Activated naive CD8-positive, alpha-beta T cell treated with anti-CD3 and anti-CD28 coated beads, Interleukin-2, amount 10 ng/mL, durations not matched to agents 7 days and 5 days (primary cell): ENCODE measurements at regions not wholly inside any gene's neighbourhood (a gene's known extent, or its start where the extent isn't known, plus 50 kb on each side); places are given as distances from the start of the nearest gene placed in this dataset.

Experiments used
- ATAC-seq: fragments of 150-1000 bp; cut with Tn5 transposase; one replicate; pipeline ENCODE4 v1.10.0; 2021; ENCODE audit warnings: low read depth, moderate library complexity
- POLR2A ChIA-PET: fragments of 350-600 bp; sonication (Branson Sonifier 250); formaldehyde crosslinking; loops from one replicate; lab custom pipeline; 2021; ENCODE audit warnings: antibody characterized with exemption; lab: Charles Lee
- DNase-seq: peaks from one replicate; pipeline ENCODE4 v3.0.0; 2021
- H3K27ac Mint-ChIP-seq: one replicate; pipeline ENCODE4 v1.8.0; 2022; ENCODE audit warnings: mild to moderate bottlenecking, mixed read lengths
- H3K27me3 Mint-ChIP-seq: one replicate; pipeline ENCODE4 v1.8.0; 2022; ENCODE audit warnings: mild to moderate bottlenecking, moderate library complexity, mixed read lengths
- H3K36me3 Mint-ChIP-seq: one replicate; pipeline ENCODE4 v1.8.0; 2021; ENCODE audit warnings: mild to moderate bottlenecking, mixed read lengths
- H3K4me1 Mint-ChIP-seq: one replicate; pipeline ENCODE4 v1.8.0; 2021; ENCODE audit warnings: mixed read lengths
- H3K4me3 Mint-ChIP-seq: one replicate; pipeline ENCODE4 v1.8.0; 2022; ENCODE audit warnings: mild to moderate bottlenecking, moderate library complexity, mixed read lengths
- H3K9me3 Mint-ChIP-seq: one replicate; pipeline ENCODE4 v1.8.0; 2021; ENCODE audit warnings: mixed read lengths

GRCh38 chr13:82681535-82681934 lies 1200.7 kb downstream of the SLITRK1 start:
- no peaks in the 10 kb centered on the region for H3K27me3 Mint-ChIP-seq
- H3K36me3 Mint-ChIP-seq: no peaks in the 10 kb centered on the region
- POLR2A ChIA-PET: no interaction called here
- ATAC-seq (no peak), DNase-seq (no peak)
- no peak overlapping the region for H3K27ac Mint-ChIP-seq
- H3K4me1 Mint-ChIP-seq: no peaks in the 10 kb centered on the region
- H3K9me3 Mint-ChIP-seq: no peaks in the 10 kb centered on the region
- H3K4me3 Mint-ChIP-seq: no peak overlapping the region

- Mint-ChIP-seq H3K36me3 (no peaks in the 10 kb centered on the region), H3K27me3 (no peaks in the 10 kb centered on the region), H3K9me3 (no peaks in the 10 kb centered on the region), H3K4me1 (no peaks in the 10 kb centered on the region), H3K27ac (no peak overlapping the region), H3K4me3 (no peak overlapping the region)
- POLR2A ChIA-PET: no interaction called here
- ATAC-seq (no peak), DNase-seq (no peak)
Measured at GRCh38 chr13:82678052-82678451, 1204.2 kb downstream of the SLITRK1 start.

GRCh38 chr13:82675024-82675423 lies 1207.2 kb downstream of the SLITRK1 start:
- Mint-ChIP-seq H3K4me1 (no peaks in the 10 kb centered on the region), H3K36me3 (no peaks in the 10 kb centered on the region), H3K4me3 (no peak overlapping the region), H3K27me3 (no peaks in the 10 kb centered on the region), H3K27ac (no peak overlapping the region), H3K9me3 (no peaks in the 10 kb centered on the region)
- POLR2A ChIA-PET: no interaction called here
- no peak for DNase-seq
- ATAC-seq: no peak

GRCh38 chr13:82674546-82674945 lies 1207.7 kb downstream of the SLITRK1 start:
- no peaks in the 10 kb centered on the region for H3K36me3 Mint-ChIP-seq
- no peak for ATAC-seq
- H3K4me3 Mint-ChIP-seq: no peak overlapping the region
- no peaks in the 10 kb centered on the region for H3K27me3 Mint-ChIP-seq
- no peak for DNase-seq
- no peak overlapping the region for H3K27ac Mint-ChIP-seq
- no peaks in the 10 kb centered on the region for H3K4me1 Mint-ChIP-seq
- H3K9me3 Mint-ChIP-seq: no peaks in the 10 kb centered on the region
- POLR2A ChIA-PET: no interaction called here

- no peaks in the 10 kb centered on the region for H3K9me3 Mint-ChIP-seq
- no peak overlapping the region for H3K27ac Mint-ChIP-seq
- no peaks in the 10 kb centered on the region for H3K4me1 Mint-ChIP-seq
- no peaks in the 10 kb centered on the region for H3K36me3 Mint-ChIP-seq
- H3K4me3 Mint-ChIP-seq: no peak overlapping the region
- DNase-seq (no peak), ATAC-seq (no peak)
- POLR2A ChIA-PET: no interaction called here
- no peaks in the 10 kb centered on the region for H3K27me3 Mint-ChIP-seq
Measured at GRCh38 chr13:82672248-82672647, 1210.0 kb downstream of the SLITRK1 start.

- Mint-ChIP-seq H3K9me3 (no peaks in the 10 kb centered on the region), H3K4me1 (no peaks in the 10 kb centered on the region), H3K27ac (no peak overlapping the region), H3K4me3 (no peak overlapping the region), H3K27me3 (no peaks in the 10 kb centered on the region), H3K36me3 (no peaks in the 10 kb centered on the region)
- DNase-seq (no peak), ATAC-seq (no peak)
- POLR2A ChIA-PET: no interaction called here
Measured at GRCh38 chr13:82664183-82664582, 1218.1 kb downstream of the SLITRK1 start.

GRCh38 chr13:82661126-82661525 lies 1221.1 kb downstream of the SLITRK1 start:
- Mint-ChIP-seq H3K27me3 (no peaks in the 10 kb centered on the region), H3K9me3 (no peaks in the 10 kb centered on the region), H3K4me3 (no peak overlapping the region), H3K36me3 (no peaks in the 10 kb centered on the region), H3K27ac (no peak overlapping the region), H3K4me1 (no peaks in the 10 kb centered on the region)
- DNase-seq (no peak), ATAC-seq (no peak)
- POLR2A ChIA-PET: no interaction called here

- Mint-ChIP-seq H3K36me3 (no peaks in the 10 kb centered on the region), H3K27me3 (no peaks in the 10 kb centered on the region), H3K4me1 (no peaks in the 10 kb centered on the region), H3K4me3 (no peak overlapping the region), H3K27ac (no peak overlapping the region), H3K9me3 (no peaks in the 10 kb centered on the region)
- POLR2A ChIA-PET: no interaction called here
- DNase-seq (no peak), ATAC-seq (no peak)
Measured at GRCh38 chr13:82658811-82659210, 1223.5 kb downstream of the SLITRK1 start.

- ATAC-seq: no peak
- Mint-ChIP-seq H3K27ac (no peak overlapping the region), H3K9me3 (no peaks in the 10 kb centered on the region), H3K4me3 (no peak overlapping the region), H3K27me3 (no peaks in the 10 kb centered on the region), H3K36me3 (no peaks in the 10 kb centered on the region), H3K4me1 (no peaks in the 10 kb centered on the region)
- no peak for DNase-seq
- POLR2A ChIA-PET: no interaction called here
Measured at GRCh38 chr13:82657471-82657870, 1224.8 kb downstream of the SLITRK1 start.

- no peaks in the 10 kb centered on the region for H3K9me3 Mint-ChIP-seq
- no peak overlapping the region for H3K27ac Mint-ChIP-seq
- H3K4me1 Mint-ChIP-seq: no peaks in the 10 kb centered on the region
- DNase-seq: no peak
- POLR2A ChIA-PET: no interaction called here
- no peak overlapping the region for H3K4me3 Mint-ChIP-seq
- no peaks in the 10 kb centered on the region for H3K27me3 Mint-ChIP-seq
- no peaks in the 10 kb centered on the region for H3K36me3 Mint-ChIP-seq
- ATAC-seq: no peak
Measured at GRCh38 chr13:82654861-82655855, 1227.1 kb downstream of the SLITRK1 start.

GRCh38 chr13:82654143-82654542 lies 1228.1 kb downstream of the SLITRK1 start:
- H3K27me3 Mint-ChIP-seq: no peaks in the 10 kb centered on the region
- no peak overlapping the region for H3K27ac Mint-ChIP-seq
- no peaks in the 10 kb centered on the region for H3K36me3 Mint-ChIP-seq
- no peaks in the 10 kb centered on the region for H3K4me1 Mint-ChIP-seq
- no peaks in the 10 kb centered on the region for H3K9me3 Mint-ChIP-seq
- H3K4me3 Mint-ChIP-seq: no peak overlapping the region
- ATAC-seq: no peak
- no peak for DNase-seq
- POLR2A ChIA-PET: no interaction called here

GRCh38 chr13:82647540-82647939 lies 1234.7 kb downstream of the SLITRK1 start:
- DNase-seq: no peak
- Mint-ChIP-seq H3K27me3 (no peaks in the 10 kb centered on the region), H3K36me3 (no peaks in the 10 kb centered on the region), H3K4me3 (no peak overlapping the region), H3K9me3 (peaks cover 2% of the 10 kb centered on the region), H3K27ac (no peak overlapping the region), H3K4me1 (no peaks in the 10 kb centered on the region)
- ATAC-seq: no peak
- POLR2A ChIA-PET: no interaction called here

GRCh38 chr13:82636119-82636518 lies 1246.2 kb downstream of the SLITRK1 start:
- no peaks in the 10 kb centered on the region for H3K27me3 Mint-ChIP-seq

GRCh38 chr13:82634946-82635345 lies 1247.3 kb downstream of the SLITRK1 start:
- DNase-seq (no peak), ATAC-seq (no peak)
- Mint-ChIP-seq H3K27ac (no peak overlapping the region), H3K27me3 (no peaks in the 10 kb centered on the region), H3K4me1 (no peaks in the 10 kb centered on the region), H3K4me3 (no peak overlapping the region), H3K9me3 (peaks cover 7% of the 10 kb centered on the region), H3K36me3 (no peaks in the 10 kb centered on the region)
- POLR2A ChIA-PET: no interaction called here

More at GRCh38 chr13:82636119-82636518, 1246.2 kb downstream of the SLITRK1 start:
- no peak overlapping the region for H3K4me3 Mint-ChIP-seq
- no peak for DNase-seq
- H3K9me3 Mint-ChIP-seq: peaks cover 7% of the 10 kb centered on the region
- no peaks in the 10 kb centered on the region for H3K4me1 Mint-ChIP-seq
- no peaks in the 10 kb centered on the region for H3K36me3 Mint-ChIP-seq
- POLR2A ChIA-PET: no interaction called here
- no peak overlapping the region for H3K27ac Mint-ChIP-seq
- no peak for ATAC-seq
